ENCODE measurements at regions not wholly inside any gene's neighbourhood (a gene's known extent, or its start where the extent isn't known, plus 50 kb on each side); places are given as distances from the start of the nearest gene placed in this dataset.
"Not testable (repeated sequence)": the region's sequence is repeated elsewhere in the genome, so short reads cannot be mapped to it uniquely, and the experiment has no call there.

GRCh38 chr13:31607531-31607930 is 131.8 kb upstream of the RXFP2 start:
- not testable (repeated sequence) for DNase-seq (ENCODE audit: low read depth in 2 of 2)

DNA sequence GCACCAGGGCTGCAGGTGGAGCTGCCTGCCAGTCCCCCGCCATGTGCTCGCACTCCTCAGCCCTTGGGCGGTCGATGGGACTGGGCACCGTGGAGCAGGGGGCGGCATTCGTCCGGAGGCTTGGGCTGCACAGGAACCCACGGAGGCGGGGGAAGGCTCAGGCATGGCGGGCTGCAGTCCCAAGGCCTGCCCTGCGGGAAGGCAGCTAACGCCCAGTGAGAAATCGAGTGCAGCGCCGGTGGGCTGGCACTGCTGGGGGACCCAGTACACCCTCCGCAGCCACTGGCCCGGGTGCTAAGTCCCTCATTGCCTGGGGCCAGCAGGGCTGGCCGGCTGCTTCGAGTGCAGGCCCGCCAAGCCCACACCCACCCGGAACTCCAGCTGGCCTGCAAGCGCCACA is 130.5 kb upstream of the RXFP2 start:
- not testable (repeated sequence) for DNase-seq (ENCODE audit: low read depth in 2 of 2)

GRCh38 chr13:31610270-31610998 is 128.9 kb upstream of the RXFP2 start:
- DNase-seq (ENCODE audit: low read depth in 2 of 2) = no peak

DNA sequence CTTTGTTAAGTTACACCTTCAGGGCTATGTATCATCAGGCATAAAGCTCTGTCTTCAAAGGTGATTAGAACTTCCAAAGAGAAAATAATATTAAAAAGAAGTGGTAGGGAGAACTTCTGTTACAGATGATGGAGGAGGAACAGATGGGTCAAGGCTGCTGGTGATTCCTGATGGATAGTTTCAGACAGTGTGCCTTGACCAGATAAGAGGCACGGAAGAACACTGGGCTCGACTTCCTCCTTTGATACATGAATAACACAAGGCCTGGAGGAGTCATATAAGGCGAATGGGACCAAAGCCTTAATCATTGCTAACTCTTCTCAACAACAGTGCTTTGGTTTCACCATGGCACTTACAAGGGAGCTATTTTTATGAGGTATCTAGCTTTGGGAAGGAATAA is 128.1 kb upstream of the RXFP2 start:
- no peak for DNase-seq (ENCODE audit: low read depth in 2 of 2)

DNA sequence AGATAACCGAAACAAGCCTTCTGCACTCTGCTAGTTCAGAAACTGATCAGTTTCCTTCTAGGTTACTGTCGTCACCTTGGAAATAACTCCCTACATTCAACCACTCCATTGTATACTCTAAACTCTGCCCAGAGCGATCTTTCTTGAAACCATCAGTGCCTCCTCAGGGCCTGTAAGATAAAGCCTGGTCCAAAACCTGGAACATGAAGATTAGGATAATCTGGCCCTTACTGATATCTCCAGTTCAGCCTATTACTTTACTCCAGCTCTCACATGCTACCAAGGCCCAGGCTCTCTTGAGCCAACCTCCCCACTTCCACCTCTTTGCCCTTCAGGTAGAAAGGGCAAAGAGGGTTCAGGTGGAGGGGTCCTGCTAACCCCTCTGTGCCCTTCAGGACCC is 125.3 kb upstream of the RXFP2 start:
- DNase-seq (ENCODE audit: low read depth in 2 of 2) = no peak

DNA sequence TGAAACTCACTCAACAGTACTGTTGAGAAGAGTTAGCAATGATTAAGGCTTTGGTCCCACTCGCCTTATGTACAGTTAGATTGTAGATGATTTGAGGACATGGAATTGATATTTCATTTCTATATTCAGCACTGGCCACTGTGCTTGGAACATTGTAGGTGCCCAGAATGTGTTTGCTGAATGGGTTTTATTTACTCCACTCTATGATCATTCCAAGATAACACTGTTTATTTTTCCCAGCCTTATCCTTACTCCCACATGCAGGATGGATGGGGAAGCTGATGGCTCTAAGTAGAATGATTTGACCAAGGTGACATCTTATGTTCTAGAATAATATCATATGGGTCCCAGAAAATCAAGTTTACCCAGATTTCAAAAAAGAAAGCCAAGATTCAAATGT is 124.6 kb upstream of the RXFP2 start:
- DNase-seq (ENCODE audit: low read depth in 2 of 2) = no peak

DNA sequence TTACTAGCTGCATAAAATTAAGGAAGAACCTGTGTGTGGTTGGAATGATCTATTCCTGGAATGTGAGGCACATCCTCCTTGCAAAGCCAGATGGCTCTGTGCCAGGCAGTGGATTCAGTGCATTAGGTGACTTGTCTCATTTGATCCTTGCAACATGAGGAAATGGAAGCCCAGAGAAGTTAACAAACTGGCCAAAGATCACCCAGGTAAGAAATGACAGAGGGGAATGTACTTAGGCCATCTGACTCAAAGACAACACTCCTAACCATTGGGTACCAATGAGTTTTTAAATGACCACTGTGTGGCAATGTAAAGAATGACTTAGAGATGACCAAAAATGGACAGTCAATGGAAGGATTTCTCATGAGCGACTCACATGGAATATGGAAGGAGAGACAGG is 114.2 kb upstream of the RXFP2 start:
- DNase-seq (ENCODE audit: low read depth in 2 of 2) = no peak

GRCh38 chr13:31627097-31627845 is 112.1 kb upstream of the RXFP2 start:
- DNase-seq (ENCODE audit: low read depth in 2 of 2) = no peak

GRCh38 chr13:31629085-31629780 is 110.1 kb upstream of the RXFP2 start:
- DNase-seq (ENCODE audit: low read depth in 2 of 2) = no peak

DNA sequence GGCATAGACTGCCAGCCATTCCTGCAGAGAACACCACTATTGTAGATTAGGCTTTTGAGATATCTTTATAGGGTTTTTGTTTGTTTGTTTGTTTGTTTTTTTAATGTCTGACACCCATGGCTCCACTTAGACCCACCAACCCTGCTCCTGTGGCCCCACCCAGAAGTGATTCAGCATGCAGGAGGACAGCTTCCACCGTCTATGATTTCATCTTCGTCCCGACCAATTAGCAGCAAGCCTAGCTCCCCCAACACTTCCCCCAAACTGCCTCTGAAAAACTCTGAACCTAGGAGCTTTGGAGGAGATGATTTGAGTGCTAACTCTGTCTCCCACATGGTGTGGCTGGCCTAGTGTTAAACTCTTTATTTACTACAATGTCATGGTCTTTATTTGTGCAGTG is 108.3 kb upstream of the RXFP2 start:
- DNase-seq (ENCODE audit: low read depth in 2 of 2) = no peak

GRCh38 chr13:31631746-31632145 is 107.6 kb upstream of the RXFP2 start:
- no peak for DNase-seq (ENCODE audit: low read depth in 2 of 2)

DNA sequence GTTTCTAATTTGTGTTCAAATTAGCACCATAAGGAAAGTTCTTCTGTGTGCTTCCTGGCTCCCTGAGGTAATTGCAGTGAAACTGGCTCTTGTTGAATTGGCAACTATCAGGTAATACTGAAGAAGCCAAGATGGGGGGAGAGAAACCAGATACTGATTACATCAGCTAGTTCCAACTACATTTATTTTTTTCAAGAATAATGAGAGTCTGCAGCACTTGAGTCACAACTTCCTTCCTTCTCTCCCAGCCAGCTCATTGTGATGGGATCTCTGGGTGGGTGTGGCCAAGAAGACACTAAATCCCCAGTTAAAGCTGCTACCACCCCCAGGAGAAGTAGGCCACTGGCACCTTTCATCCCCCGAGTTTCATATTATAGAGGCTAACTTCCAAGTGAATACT is 100.7 kb upstream of the RXFP2 start:
- DNase-seq (ENCODE audit: low read depth in 2 of 2) = no peak

GRCh38 chr13:31639443-31640163 is 99.7 kb upstream of the RXFP2 start:
- no peak for DNase-seq (ENCODE audit: low read depth in 2 of 2)

DNA sequence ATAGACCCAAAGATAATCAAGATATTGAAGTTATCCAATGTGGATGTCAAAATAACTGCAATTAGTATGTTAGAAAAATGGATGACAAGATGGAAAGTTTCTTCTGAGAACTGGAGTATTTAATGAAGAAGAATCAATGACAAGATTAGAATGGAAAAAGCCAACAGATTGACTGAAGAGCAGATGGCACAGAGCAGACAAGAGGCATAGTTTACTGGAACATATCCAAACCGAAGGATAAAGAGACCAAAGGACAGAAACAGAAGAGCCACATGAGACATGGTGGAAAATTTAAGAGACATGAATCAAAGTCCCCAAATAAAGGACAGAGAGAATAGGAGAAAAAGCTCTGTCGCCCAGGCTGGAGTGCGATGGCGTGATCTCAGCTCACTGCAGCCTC is 89.6 kb upstream of the RXFP2 start:
- no peak for DNase-seq (ENCODE audit: low read depth in 2 of 2)

- DNase-seq (ENCODE audit: low read depth in 2 of 2) = no peak
Measured at GRCh38 chr13:31653730-31654129, 85.6 kb upstream of the RXFP2 start.

- no peak for DNase-seq (ENCODE audit: low read depth in 2 of 2)
Measured at GRCh38 chr13:31663880-31664585, 75.3 kb upstream of the RXFP2 start.

- no peak for DNase-seq (ENCODE audit: low read depth in 2 of 2)
Measured at GRCh38 chr13:31670831-31671617, 68.3 kb upstream of the RXFP2 start.

- DNase-seq (ENCODE audit: low read depth in 2 of 2) = no peak
Measured at GRCh38 chr13:31674051-31674450, 65.3 kb upstream of the RXFP2 start.

DNA sequence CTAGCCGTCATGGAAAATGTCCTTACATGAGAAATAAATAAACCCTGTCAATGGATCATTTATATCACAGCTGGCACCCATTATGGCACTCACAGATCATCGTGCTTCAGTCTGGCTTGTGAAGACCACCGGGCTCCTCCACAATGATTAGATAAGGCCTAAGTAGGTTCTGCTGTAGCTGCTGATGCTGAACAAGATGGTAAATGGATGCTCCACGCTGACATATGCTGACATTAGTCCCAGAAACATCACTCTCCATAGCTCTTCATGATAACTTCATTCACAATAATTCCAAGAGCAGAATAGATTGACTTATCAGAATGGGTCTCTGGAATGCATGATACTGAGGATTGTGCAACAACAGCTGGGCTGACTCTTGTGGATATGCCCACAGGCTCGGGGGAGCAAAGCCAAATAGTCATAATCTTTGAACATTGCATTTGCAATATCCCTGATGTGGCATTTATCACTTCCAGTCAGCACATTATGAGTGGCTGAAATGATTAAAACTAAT is 63.8 kb upstream of the RXFP2 start:
- no peak for DNase-seq (ENCODE audit: low read depth in 2 of 2)

DNA sequence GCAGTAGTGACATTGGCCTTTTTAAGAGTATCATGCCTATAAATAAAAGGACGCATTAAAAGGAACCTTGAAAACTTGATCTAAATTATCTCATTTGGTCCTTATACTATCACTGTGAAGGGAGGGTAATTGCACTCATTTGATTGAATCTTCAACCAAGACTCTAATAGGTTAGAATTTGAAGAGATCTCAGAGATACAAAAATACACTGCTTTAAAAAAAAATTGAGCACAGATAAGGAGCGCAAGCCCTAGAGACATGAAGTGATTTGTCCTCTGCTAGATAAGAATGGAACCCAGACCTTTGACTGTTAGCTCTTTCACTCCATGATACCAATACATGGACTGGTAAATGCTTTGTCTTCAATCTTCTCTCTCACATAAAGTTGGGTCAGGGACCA is 58.2 kb upstream of the RXFP2 start:
- no peak for DNase-seq (ENCODE audit: low read depth in 2 of 2)

DNA sequence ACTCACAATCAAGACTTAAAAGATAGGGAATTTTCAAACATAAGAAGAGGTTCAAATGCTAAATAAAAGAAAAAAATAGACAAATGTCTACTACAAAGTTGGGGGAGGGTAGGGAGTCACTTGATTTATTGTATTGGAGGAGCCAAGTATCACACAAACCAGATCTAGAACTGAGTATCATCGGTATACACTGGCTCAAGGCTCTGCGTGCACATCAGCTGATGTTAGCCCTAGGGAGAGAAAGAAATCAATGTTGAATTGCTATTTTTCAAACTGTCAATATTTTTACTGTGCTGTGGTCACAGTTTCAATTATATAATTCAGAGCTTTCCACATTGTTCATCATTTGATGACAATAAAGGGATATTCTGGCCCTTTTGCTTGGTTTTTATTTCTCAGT is 54.9 kb upstream of the RXFP2 start:
- DNase-seq (ENCODE audit: low read depth in 2 of 2) = no peak
